Stimulated activated CD8-positive, alpha-beta memory T cell treated with anti-CD3 and anti-CD28 coated beads, Interleukin-15, amount 100 ng/mL, for 4 hours (primary cell): ENCODE measurements at regions not wholly inside any gene's neighbourhood (a gene's known extent, or its start where the extent isn't known, plus 50 kb on each side); places are given as distances from the start of the nearest gene placed in this dataset.
"Not testable (repeated sequence)": the region's sequence is repeated elsewhere in the genome, so short reads cannot be mapped to it uniquely, and the experiment has no call there.

Experiments
- DNase-seq, 2 donors: peaks; one replicate each; pipeline ENCODE4 v3.0.0-alpha.2; 2020; ENCODE audit warnings: low read depth in 2 of 2

GRCh38 chr16:72597938-72598337 lies 426.0 kb upstream of the PMFBP1 start:
- DNase-seq = no peak

DNA sequence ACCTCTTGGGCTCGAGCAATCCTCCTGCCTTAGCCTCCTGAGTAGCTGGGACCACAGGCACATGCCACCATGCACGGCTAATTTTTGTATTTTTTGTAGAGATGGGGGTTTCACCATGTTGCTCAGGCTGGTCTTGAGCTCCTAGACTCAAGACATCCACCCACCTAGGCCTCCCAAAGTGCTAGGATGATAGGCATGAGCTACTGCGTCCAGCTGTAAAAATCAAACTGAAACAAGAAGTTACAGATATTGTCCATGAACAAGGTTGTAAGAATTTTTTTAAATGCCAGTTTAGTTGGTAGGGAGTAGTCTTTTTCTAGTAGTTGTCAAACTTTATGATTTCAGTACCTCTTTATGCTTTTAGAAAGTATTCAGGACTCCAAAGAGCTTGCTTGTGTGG lies 424.4 kb upstream of the PMFBP1 start:
- no peak for DNase-seq

DNA sequence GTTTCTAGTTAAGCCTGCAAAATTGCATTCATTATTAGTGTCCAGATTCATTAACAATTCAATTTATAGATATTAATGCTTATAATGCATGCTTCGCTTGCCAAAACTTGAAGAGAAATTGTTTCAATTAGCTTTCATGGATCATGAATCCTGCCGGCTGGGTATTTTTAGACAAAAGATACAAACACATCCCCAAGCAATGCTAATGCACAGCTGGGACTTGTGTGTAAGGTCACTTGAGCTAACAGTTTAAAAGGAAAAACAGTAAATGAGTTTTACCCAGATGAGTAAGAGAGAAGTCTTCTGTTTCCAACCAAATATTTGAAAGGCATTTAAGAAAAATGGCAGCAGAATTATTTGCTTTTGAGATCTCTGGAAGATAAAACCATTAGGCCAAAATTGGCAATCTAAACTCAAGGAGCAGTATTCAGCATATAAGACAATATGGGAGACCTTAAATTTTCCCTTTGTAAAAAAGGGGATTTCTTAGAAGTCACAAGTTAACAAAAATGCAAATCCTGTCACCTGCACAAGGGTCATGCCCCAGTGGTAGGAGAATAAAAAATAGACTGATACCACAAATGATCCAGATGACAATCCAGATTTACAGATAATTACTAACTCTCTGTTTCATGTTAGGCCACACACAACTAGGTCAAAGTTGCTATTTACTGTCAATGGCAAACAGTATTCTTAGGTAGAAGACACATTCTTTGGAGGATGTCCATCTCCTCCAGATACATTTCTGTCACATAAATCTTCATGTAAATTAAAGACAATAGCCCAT lies 418.4 kb upstream of the PMFBP1 start:
- DNase-seq = no peak

DNA sequence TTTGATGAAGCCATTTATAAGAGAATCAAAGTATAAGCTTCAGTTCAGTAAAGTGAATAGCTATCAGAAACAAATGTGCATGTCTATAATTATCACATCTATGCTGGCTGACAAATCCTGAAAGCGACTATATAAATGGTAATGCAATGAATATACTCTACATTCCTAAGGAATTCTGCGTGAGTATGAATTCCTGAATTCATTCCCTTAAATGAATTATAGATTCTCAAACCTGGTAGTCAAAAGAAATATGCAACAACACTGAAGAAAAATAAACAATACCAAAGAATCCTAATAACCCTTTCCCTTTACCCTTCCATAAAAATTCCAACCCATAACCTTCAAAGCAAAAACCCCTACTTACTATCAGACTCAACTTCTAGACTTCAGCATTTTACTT lies 416.6 kb upstream of the PMFBP1 start:
- DNase-seq = no peak

DNA sequence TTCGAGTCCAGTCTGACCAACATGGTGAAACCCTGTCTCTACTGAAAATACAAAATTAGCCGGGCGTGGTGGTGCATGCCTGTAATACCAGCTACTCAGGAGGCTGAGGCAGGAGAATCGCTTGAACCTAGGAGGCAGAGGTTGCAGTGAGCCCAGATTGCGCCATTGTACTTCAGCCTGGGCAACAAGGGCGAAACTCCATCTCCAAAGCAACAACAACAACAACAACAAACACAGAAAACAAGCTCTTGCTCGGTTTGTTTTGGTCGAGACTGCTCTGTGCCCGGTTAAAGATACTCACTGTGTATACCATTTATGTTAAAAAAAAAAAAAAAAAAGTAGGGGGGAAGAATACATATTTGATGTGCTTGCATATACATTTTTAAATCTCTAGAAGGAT lies 406.1 kb upstream of the PMFBP1 start:
- DNase-seq = not testable (repeated sequence)

DNA sequence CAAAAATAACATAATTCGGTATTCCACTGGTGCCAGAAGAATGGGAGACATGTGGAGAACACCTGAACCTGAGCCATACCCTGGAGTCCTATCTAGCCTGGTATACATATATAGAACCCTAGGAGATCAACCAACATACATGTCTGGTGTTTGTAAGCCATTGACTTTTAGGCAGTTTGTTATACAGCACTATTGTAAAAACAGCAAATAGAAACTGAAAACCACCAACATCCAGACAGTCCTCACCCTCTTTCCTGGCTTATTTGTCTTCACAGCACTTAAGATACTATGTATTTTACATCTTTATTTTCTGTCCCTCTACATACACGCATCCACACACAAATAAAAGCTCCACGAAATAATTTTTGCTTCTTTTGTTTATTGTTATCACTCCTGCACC lies 404.2 kb upstream of the PMFBP1 start:
- no peak for DNase-seq

- DNase-seq = no peak
These were observed 397.7 kb upstream of the PMFBP1 start for GRCh38 chr16:72569677-72570076.

GRCh38 chr16:72568502-72568901 lies 396.5 kb upstream of the PMFBP1 start:
- DNase-seq = no peak

GRCh38 chr16:72566174-72566573 lies 394.2 kb upstream of the PMFBP1 start:
- DNase-seq = no peak

DNA sequence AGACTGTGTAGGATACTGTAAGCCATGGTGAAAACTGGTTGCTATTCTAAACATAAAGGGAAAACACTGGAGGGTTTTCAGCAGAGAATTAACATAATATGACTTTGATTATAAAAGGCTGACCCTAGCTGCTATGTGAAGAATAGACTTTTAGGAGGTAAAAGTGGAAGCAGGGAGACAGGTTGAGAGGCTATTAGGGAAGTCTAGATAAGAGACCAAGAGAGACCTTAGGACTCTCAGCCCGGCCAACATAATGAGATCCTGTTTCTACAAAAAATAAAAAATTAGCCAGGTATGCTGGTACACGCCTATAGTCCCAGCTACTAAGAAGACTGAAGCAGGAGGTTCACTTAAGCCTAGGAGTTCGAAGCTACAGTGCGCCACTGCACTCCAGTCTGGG lies 393.2 kb upstream of the PMFBP1 start:
- no peak for DNase-seq

GRCh38 chr16:72560617-72561016 lies 388.7 kb upstream of the PMFBP1 start:
- DNase-seq = no peak

DNA sequence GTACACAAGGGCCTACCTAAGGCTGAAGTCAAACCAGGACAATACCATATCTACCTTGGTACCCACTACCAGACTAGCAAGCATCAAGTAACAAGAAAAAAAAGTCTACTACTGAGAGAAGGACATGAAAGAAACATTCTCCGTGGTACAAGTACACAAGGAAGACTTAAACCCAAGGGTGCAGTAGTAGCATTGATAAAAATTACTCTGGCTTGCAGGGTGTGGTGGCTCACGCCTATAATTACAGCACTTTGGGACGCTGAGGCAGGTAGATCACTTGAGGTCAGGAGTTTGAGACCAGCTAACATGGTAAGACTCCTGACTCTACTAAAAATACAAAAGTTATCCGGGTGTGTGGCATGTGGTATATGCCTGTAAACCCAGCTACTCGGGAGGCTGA lies 386.5 kb upstream of the PMFBP1 start:
- DNase-seq = no peak

- no peak for DNase-seq
These were observed 383.0 kb upstream of the PMFBP1 start for GRCh38 chr16:72554935-72555334.

DNA sequence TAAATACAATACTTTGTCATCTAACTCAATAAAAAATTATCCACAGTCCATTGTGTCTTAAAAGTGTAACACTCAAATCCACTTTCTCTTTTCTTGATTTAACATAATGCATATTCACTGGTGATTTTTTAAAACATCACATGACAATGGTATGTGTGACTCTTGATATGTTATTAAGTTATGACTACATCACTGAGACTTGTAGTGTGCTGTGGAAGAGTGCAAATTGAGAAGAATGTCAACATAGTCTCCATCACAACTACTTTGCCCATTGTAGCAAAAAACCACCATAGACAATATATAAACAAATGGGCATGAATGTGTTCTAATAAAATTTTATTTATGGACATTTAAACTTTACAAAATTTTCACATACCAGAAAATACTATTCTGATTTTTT lies 380.7 kb upstream of the PMFBP1 start:
- DNase-seq = no peak

DNA sequence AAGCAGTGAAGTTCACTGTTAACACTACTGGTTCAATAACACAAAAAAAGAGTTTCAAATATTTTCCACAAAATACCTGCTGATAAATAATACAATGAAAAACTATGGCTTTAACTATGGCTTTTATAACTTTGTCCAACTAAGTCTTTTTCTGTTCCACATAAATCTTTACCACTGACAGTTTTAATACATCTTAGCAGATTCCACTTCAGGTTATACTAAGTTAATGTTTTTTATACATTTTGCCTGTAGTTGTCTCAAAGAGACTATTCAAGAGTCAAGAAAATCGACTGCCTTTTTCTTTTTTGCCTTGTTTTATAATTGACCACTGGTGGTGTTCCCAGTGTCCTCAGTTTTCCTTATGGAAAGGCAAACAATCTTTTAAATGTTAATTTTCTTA lies 379.7 kb upstream of the PMFBP1 start:
- no peak for DNase-seq

- DNase-seq = no peak
These were observed 377.9 kb upstream of the PMFBP1 start for GRCh38 chr16:72549878-72550277.

DNA sequence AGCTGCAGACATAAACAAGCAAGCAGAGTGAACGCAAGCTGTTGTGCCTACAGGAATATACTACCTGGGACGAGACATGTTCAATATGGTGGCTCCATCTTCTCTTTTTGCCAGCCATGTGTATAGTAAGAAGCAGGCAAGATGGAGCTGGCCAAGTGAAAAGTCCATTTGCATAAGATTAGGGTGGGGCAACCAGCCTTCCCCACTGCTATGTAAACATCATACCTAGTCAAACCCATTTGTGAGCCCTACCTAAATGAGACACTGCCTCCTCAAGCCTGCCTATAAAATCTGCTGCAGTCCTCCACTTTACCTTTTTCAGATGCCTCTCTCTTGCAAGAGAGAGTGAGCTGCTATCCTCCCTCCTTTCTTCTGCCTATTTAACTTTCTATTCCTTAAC lies 370.1 kb upstream of the PMFBP1 start:
- DNase-seq = no peak

DNA sequence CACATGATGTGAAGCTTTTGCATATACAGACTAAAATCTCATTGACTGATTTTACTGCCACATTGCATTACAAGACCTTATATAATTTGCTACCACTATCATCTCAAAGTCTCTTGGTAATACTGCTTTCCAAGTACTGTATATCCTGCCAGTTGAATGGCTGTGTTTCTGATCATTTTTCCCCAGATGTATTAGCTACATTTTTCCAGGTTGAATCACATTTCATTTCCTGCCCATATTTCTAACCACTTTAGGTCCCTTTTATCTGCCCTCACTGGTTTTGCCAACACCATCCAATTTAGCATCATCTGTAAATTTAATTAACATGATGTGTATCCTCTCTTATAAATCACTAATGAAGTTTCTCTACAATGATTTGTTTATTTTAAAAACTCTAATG lies 365.7 kb upstream of the PMFBP1 start:
- no peak for DNase-seq

DNA sequence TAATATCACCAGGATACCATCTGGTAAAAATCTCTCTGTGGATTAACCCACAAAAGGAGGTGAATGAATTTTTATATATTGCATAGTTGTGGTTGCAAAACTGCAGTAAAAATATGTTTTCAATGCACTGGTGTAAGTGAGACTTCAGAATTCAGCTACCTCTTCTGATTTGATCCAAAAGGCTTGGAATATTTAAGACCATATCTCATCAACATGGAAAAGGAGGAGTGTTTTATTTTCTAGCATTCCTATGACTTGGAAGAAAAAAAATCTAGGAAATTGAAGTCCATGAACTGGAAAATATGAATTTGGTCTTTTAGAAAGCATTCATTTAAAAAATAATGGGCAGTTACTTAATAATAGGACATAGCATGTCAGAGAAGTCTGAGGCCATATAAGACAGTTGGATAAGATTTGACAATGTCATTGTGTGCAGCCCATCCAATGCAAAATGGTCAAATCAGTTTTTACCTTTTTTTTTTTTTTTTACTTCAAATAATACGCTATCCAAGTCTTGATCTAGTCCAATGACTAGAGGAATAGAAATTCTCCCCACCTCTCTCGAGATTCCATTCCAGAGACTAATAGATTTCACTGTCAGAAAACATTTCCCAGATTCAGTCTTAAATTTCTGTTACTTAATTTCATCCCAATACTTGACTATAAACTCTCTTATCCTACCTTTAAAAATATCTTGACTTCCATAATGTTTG lies 364.9 kb upstream of the PMFBP1 start:
- DNase-seq = no peak

- no peak for DNase-seq
These were observed 361.0 kb upstream of the PMFBP1 start for GRCh38 chr16:72532906-72533410.

GRCh38 chr16:72530434-72530833 lies 358.5 kb upstream of the PMFBP1 start:
- DNase-seq = no peak

GRCh38 chr16:72523087-72523486 lies 351.1 kb upstream of the PMFBP1 start:
- DNase-seq = no peak

GRCh38 chr16:72517154-72517553 lies 345.2 kb upstream of the PMFBP1 start:
- no peak for DNase-seq
